Rectal smooth muscle tissue (tissue), 1 donor: ENCODE measurements at regions not wholly inside any gene's neighbourhood (a gene's known extent, or its start where the extent isn't known, plus 50 kb on each side); places are given as distances from the start of the nearest gene placed in this dataset.
"Not testable (repeated sequence)": the region's sequence is repeated elsewhere in the genome, so short reads cannot be mapped to it uniquely, and the experiment has no call there.

Experiments
- H3K27ac ChIP-seq: one replicate; pipeline ENCODE4 v1.7.0; 2013; ENCODE audit warnings: low read depth, low read length, inconsistent platforms
- H3K27me3 ChIP-seq: one replicate; pipeline ENCODE4 v1.7.0; 2013; ENCODE audit warnings: low read length; ENCODE audit not compliant: control insufficient read depth, insufficient read depth
- H3K36me3 ChIP-seq: one replicate; pipeline ENCODE4 v1.7.0; 2013; ENCODE audit warnings: low read length; ENCODE audit not compliant: control insufficient read depth, insufficient read depth
- H3K4me1 ChIP-seq: one replicate; pipeline ENCODE4 v1.7.0; 2013; ENCODE audit warnings: low read length; ENCODE audit not compliant: control insufficient read depth, insufficient read depth
- H3K4me3 ChIP-seq: one replicate; pipeline ENCODE4 v1.7.0; 2013; ENCODE audit warnings: low read length
- H3K9ac ChIP-seq: one replicate; pipeline ENCODE4 v1.7.0; 2013; ENCODE audit warnings: low read length

DNA sequence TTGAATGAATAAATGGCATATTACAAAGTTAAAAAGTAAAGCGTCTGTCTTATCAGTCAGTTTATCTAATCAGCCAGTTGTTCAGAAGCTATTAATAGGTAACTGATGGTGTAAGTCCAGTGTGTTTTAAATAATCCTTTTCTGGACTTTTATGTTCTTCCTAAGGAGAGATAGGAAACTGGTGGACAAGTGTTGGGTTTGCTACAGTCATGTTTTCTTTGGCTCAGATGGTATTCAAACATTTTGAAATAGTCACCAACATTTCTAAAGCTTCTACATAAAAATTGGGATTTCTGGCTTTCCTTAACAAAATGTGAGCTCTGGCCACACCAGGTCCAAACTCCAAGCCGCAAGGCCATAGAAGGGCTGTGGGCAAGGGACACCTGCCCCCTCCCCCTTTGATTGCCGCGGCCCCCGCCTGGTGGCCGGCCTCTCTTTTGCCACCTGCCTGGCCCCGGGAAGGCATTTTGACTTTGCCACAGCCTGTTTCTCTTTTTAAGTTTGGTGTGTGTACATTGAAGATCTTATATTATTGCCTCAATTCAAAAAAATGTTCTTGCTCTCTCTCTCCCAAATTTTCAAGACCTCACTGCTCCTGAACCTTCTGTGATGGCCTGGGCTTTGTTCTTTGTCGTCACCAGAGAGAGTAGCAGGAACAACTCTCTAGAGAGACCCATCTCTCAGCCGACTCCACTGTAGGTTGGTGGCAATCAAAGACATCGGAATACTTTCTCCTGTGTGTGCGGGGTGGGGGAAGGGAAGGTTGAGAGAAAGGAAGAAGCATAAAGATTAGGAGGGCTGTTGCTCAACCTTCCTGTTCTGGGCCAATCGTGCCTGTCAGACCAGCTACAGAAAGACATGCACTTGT lies 84.0 kb upstream of the ZNF217 start:
- H3K9ac ChIP-seq, result no peak overlapping the region
- no peak overlapping the region for H3K4me3 ChIP-seq
- no peaks in the 10 kb centered on the region for H3K36me3 ChIP-seq
- no peaks in the 10 kb centered on the region for H3K4me1 ChIP-seq
- H3K27ac ChIP-seq, result no peak overlapping the region
- no peaks in the 10 kb centered on the region for H3K27me3 ChIP-seq

DNA sequence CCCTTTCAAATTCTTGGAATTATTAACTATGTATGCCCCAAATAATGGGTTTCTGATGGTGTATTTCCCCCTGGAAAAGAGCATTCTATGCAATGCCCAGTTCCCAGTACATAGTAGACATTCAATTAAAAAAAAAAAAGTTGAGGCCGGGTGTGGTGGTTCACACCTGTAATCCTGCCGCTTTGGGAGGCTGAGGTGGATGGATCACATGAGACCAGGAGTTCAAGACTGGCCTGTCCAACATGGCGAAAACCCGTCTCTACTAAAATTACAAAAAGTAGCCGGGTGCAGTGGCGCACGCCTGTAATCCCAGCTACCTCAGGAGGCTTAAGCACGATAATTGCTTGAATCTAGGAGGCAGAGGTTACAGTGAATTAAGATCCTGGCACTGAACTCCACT lies 83.3 kb upstream of the ZNF217 start:
- Histone ChIP-seq H3K27me3 (no peaks in the 10 kb centered on the region), H3K27ac (no peak overlapping the region), H3K4me3 (no peak overlapping the region), H3K9ac (no peak overlapping the region), H3K36me3 (no peaks in the 10 kb centered on the region), H3K4me1 (no peaks in the 10 kb centered on the region)

DNA sequence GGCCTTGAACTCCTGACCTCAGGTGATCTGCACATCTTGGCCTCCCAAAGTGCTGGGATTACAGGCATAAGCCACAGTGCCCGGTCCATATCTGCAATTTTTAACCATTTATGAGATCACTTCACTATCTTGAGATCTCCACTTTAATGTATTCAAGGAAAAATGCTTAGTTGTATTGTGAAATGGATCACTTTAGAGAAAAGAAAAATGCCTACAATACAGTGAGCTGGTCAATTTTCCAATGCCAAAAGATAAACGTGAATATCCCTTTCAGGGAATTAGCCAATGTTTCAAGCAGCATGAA lies 82.8 kb upstream of the ZNF217 start:
- Histone ChIP-seq H3K27ac (no peak overlapping the region), H3K4me1 (no peaks in the 10 kb centered on the region), H3K27me3 (no peaks in the 10 kb centered on the region), H3K4me3 (no peak overlapping the region), H3K36me3 (no peaks in the 10 kb centered on the region), H3K9ac (no peak overlapping the region)

DNA sequence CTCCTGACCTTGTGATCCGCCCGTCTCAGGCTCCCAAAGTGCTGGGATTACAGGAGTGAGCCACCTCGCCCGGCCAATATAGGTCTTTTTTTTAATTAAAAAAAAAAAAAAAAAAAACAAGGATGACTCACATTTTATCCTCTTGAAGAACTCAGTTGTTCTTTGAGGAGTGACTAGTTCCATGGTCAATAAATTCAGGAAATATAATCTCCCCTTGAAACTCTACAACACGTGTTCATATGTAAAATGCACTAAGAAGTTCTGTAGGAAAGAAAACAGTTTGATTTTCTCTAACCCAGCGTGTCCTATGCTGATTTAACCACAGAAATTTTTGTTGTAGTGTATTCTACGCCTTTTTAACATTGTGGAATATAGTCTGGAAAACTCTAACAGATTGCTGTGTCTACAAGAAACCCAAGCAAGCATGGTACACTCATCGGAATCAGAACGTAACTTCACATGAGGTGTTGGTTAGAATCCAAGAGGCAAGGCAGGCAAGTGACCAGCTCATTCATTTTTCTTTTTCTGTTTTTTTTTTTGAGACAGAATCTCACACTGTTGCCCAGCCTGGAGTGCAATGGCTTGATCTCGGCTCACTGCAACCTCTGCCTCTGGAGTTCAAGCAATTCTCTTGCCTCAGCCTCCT lies 79.0 kb upstream of the ZNF217 start:
- no peak overlapping the region for H3K27ac ChIP-seq
- H3K9ac ChIP-seq, result no peak overlapping the region
- no peak overlapping the region for H3K4me3 ChIP-seq
- no peaks in the 10 kb centered on the region for H3K27me3 ChIP-seq
- H3K36me3 ChIP-seq, result no peaks in the 10 kb centered on the region
- no peaks in the 10 kb centered on the region for H3K4me1 ChIP-seq

DNA sequence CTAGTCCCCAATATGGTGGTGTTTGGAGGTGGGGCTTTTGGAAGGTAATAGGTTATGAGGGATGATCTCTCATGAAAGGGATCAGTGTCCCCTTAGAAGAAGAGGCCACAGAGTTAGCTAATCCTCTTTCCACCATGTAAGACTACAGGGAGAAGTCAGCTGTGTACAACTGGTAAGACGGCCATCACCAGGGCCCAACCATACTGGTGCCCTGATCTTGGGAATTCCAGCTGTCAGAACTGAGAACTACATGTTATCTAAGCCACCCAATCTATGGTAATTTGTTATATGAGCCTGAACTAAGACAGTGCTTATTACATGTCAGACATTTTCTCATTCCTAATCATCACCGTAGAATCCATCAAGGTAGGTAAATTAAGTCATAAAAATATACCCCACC lies 77.7 kb upstream of the ZNF217 start:
- Histone ChIP-seq H3K27me3 (no peaks in the 10 kb centered on the region), H3K4me3 (no peak overlapping the region), H3K4me1 (no peaks in the 10 kb centered on the region), H3K9ac (no peak overlapping the region), H3K27ac (no peak overlapping the region), H3K36me3 (no peaks in the 10 kb centered on the region)

DNA sequence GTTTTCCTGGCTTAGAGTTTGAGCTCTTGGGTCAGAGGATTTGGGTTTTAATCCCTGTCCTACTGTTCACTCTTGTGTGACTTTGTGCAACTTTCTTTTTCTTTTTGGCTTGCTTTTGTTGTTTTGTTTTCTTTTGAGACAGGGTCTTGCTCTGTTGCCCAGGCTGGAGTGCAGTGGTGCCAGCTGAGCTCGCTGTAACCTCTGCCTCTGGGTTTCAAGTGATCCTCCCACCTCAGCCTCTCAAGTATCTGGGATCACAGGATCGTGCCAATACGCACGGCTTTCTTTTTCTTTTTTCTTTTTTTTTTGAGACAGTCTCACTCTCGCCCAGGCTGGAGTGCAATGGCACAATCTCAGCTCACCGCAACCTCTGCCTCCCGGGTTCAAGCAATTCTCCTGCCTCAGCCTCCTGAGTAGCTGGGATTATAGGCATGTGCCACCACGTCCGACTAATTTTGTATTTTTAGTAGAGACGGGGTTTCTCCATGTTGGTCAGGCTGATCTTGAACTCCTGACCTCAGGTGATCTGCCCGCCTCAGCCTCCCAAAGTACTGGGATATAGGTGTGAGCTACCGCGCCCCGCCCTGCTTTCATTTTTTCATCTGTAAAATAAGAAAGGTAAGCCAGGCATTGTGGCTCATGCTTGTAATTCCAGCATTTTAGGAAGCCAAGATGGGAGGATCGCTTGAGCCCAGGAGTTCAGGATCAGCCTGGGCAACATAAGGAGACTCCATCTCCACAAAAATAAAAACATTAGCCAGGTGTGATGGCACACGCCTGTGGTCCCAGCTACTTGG lies 76.1 kb upstream of the ZNF217 start:
- not testable (repeated sequence) for H3K4me3 ChIP-seq, H3K4me1 ChIP-seq, H3K27me3 ChIP-seq, H3K27ac ChIP-seq, H3K36me3 ChIP-seq, H3K9ac ChIP-seq

DNA sequence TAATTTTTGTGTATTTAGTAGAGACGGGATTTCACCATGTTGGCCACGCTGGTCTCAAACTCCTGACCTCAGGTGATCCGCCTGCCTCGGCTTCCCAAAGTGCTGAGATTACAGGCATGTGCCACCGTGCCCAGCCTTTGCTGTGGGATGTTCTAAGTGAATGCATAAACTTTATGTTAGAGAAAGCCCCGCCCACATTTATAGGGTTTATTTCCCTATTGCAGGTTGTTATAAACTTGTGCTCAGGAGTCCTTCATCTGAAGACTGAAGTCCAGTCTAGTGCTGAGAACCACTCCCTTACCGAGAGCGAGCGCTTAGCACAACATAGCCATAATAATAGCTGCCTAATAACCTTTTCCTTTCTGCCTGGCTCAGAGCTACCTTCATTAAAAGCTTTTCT lies 75.4 kb upstream of the ZNF217 start:
- Histone ChIP-seq H3K4me3 (no peak overlapping the region), H3K4me1 (no peaks in the 10 kb centered on the region), H3K27ac (no peak overlapping the region), H3K36me3 (no peaks in the 10 kb centered on the region), H3K9ac (no peak overlapping the region), H3K27me3 (no peaks in the 10 kb centered on the region)

DNA sequence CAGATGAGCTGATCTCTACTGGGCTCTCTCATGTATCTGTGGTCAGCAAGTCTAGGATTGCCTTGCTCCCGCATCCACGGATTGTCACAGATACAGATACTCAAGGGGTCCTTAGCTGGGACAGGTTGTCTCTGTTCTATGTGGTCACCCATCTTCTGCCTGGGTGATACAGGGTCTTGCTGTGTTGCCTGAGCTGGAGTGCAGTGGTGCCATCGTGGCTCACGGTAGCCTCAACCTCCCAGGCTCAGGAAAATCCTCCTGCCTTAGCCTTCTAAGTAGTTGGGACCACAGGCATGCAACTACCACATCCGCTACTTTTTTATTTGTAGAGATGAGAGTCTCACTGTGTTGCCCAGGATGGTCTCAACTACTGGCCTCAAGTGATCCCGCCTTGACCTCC lies 72.5 kb upstream of the ZNF217 start:
- H3K9ac ChIP-seq, result no peak overlapping the region
- H3K4me1 ChIP-seq, result no peaks in the 10 kb centered on the region
- no peak overlapping the region for H3K27ac ChIP-seq
- H3K27me3 ChIP-seq, result no peaks in the 10 kb centered on the region
- H3K36me3 ChIP-seq, result no peaks in the 10 kb centered on the region
- H3K4me3 ChIP-seq, result no peak overlapping the region

DNA sequence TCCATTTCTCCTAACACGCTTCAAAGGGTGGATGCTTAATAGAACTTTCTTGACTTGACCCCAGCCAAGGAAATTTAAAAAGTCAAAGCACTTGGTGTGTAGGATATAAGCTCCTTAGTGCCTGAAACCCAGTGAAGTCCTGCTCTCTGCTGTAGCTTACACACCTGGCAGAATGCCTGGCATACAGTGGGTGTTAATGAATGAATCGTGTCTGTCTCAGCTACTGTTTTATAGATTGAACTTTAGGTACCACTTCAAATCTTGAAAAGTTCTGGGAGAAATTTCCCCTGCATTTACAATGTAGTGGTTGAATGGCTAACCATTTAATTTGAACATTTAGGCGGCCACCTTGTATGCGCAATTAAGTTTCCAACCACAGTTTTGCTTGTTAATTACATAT lies 70.5 kb upstream of the ZNF217 start:
- no peak overlapping the region for H3K4me3 ChIP-seq
- no peaks in the 10 kb centered on the region for H3K36me3 ChIP-seq
- peaks cover 3% of the 10 kb centered on the region for H3K4me1 ChIP-seq
- H3K27me3 ChIP-seq, result no peaks in the 10 kb centered on the region
- H3K9ac ChIP-seq, result no peak overlapping the region
- no peak overlapping the region for H3K27ac ChIP-seq

DNA sequence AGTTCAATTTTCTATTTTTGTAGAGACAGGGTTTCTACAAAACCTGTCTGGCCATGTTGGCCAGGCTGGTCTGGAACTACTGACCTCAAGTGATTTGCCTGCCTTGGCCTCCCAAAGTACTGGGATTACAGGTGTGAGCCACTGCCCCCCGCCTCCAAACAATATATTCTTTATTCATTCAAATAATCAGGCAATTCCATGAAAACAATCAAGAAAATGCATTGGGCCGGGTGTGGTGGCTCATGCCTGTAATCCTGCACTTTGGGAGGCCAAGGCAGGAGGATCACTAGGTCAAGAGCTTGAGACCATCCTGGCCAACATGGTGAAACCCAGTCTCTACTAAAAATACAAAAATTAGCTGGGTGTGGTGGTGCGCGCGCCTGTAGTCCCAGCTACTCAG lies 69.9 kb upstream of the ZNF217 start:
- not testable (repeated sequence) for H3K4me1 ChIP-seq, H3K9ac ChIP-seq, H3K27ac ChIP-seq, H3K4me3 ChIP-seq, H3K36me3 ChIP-seq, H3K27me3 ChIP-seq

DNA sequence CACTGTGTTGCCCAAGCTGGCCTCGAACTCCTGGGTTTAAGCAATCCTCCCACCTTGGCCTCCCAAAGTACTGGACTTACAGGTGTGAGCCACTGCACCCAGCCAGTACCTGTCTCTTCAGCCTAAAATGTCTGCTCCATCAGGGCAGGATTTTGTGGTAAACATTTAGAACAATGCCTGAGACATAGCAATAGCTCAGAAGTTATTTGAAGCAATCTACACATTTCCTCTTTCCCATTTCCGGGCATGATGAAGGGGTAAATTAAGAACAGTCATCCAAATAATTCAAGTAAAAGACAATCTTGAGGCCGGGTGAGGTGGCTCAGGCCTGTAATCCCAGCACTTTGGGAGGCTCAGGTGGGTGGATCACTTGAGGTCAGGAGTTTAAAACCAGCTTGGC lies 69.0 kb upstream of the ZNF217 start:
- H3K27ac ChIP-seq, result no peak overlapping the region
- no peaks in the 10 kb centered on the region for H3K27me3 ChIP-seq
- no peak overlapping the region for H3K9ac ChIP-seq
- H3K4me1 ChIP-seq, result peaks cover 3% of the 10 kb centered on the region
- H3K4me3 ChIP-seq, result no peak overlapping the region
- H3K36me3 ChIP-seq, result no peaks in the 10 kb centered on the region

DNA sequence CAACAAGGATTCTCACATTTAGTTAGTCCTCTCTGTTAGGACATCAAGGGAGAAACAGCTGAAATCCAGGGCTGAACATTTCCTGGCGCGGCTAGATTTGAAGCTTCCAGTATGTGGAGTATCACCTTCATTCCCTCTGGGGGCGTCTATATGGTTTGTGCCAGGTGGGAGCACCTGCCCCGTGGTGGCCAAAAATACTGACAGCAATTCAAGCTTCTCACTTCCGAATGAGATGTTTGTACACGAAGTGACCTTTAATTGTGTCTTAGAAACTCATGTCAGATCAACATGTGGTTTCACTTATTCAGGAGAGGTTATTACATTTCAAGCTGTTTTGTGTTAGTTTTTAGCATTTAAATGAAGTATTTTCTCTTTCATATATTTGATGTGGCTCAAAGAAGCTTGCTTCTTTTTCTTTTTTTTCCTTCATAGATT lies 67.3 kb upstream of the ZNF217 start:
- no peak overlapping the region for H3K4me3 ChIP-seq
- peak overlapping the region; percentile 53 for H3K27ac ChIP-seq
- H3K4me1 ChIP-seq, result peaks cover 3% of the 10 kb centered on the region
- H3K27me3 ChIP-seq, result no peaks in the 10 kb centered on the region
- no peak overlapping the region for H3K9ac ChIP-seq
- H3K36me3 ChIP-seq, result no peaks in the 10 kb centered on the region
